ENCODE measurements at regions not wholly inside any gene's neighbourhood (a gene's known extent, or its start where the extent isn't known, plus 50 kb on each side); places are given as distances from the start of the nearest gene placed in this dataset.

DNA sequence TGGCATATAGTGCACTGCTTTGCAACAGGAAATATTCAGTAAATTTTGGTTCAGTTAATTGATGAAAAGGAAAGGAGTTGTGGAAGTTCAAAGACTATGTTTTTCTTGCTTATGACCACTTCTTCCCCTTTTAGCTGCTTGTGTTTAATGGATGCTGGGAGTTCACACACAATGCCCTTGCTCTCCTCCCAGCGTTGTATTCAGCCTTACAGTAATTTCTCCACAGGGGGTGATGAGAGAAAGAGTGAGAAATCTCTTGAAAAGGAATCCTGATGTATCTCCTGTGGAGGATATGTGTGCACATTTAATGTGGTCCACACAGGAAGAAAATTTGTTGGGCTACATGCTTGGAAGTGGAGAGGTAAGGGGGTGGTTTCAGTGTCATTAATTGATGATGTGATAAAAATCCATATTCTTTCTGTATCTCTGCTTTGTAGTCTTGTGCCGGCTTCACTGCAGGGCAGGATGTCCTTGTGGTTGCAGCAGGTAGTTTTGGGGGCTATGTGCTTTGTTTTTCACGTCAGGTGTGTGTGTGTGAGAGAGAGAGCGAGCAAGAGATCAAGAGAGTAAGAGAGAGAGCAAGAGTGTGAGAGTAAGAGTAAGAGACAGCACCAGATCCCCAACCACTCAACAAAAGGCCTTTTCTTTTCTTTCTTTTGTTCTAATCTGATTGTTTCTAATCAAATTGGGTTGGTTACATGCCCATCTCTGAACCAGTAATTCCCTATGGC lies 204.4 kb downstream of the RWDD3 start:
- TF ChIP-seq, protein P1, sequence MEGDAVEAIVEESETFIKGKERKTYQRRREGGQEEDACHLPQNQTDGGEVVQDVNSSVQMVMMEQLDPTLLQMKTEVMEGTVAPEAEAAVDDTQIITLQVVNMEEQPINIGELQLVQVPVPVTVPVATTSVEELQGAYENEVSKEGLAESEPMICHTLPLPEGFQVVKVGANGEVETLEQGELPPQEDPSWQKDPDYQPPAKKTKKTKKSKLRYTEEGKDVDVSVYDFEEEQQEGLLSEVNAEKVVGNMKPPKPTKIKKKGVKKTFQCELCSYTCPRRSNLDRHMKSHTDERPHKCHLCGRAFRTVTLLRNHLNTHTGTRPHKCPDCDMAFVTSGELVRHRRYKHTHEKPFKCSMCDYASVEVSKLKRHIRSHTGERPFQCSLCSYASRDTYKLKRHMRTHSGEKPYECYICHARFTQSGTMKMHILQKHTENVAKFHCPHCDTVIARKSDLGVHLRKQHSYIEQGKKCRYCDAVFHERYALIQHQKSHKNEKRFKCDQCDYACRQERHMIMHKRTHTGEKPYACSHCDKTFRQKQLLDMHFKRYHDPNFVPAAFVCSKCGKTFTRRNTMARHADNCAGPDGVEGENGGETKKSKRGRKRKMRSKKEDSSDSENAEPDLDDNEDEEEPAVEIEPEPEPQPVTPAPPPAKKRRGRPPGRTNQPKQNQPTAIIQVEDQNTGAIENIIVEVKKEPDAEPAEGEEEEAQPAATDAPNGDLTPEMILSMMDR (IDR thresholded peaks at IDR 0.05), result no peak
- no peak for TF ChIP-seq ZFX (IDR thresholded peaks at IDR 0.05; ENCODE audit: borderline replicate concordance)
- no peak overlapping the region for H3K27ac ChIP-seq

DNA sequence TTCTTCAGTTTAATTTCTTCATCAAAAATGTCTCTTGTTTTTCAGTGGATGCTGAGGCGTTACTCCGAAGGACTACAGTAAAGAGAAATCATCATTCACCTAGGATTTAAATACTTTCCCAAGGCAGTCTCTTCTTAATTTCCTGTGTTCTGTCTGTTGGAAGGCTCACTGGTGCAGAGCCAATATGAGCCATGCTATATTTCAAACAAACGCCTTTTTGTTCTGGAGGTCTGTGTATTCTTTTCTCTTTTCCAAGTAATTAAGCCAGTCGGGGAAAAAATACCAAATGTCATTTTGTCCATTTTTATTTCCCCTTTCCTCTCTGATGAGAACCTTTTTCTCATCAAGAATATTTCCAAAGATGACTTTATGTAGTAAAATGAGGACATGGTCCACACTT lies 206.5 kb downstream of the RWDD3 start:
- no peak overlapping the region for H3K27ac ChIP-seq
- TF ChIP-seq, protein P1 (IDR thresholded peaks at IDR 0.05), result no peak
- TF ChIP-seq ZFX (IDR thresholded peaks at IDR 0.05; ENCODE audit: borderline replicate concordance), result no peak

DNA sequence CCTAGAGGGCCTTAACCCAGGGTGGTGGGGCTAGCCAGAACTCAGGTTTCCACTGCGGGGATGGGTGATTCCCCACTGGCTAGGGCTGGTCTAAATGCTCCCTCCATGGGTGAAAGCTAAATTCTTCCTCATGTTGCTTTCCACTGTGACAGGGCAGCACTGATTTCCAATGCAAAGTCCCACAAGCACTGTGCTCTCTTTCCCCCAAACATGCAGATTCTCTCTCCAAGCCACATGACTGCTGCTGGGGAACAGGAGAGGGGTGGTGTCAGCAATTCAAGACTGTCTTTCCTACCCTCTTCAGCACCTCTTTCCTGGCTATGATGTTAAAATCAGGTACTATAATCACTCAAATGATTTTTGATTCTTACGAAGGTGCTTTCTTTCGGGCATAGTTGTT lies 215.5 kb downstream of the RWDD3 start:
- no peak overlapping the region for H3K27ac ChIP-seq
- TF ChIP-seq ZFX (IDR thresholded peaks at IDR 0.05; ENCODE audit: borderline replicate concordance), result no peak
- TF ChIP-seq, protein P1 (IDR thresholded peaks at IDR 0.05), result no peak

DNA sequence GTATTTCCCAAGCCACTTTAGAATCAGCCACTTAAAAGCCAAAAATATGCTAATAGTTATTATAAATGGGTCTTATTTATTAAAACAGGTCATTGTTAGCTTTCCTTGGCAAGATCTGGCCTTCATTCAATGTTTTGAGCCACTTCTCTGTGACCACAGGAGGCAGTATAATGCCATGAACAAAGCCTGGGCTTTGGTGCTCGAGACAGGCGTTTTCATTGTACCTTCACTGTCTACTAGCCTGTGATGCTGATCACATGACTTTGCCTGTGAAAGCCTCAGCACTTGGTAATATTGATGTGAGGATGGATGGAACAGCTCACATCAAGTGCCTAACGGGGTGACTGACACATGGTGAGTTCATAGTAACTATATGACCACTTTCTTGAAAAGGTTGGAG lies 217.0 kb downstream of the RWDD3 start:
- TF ChIP-seq ZFX (IDR thresholded peaks at IDR 0.05; ENCODE audit: borderline replicate concordance), result no peak
- TF ChIP-seq, protein P1 (IDR thresholded peaks at IDR 0.05), result peak; percentile 55

DNA sequence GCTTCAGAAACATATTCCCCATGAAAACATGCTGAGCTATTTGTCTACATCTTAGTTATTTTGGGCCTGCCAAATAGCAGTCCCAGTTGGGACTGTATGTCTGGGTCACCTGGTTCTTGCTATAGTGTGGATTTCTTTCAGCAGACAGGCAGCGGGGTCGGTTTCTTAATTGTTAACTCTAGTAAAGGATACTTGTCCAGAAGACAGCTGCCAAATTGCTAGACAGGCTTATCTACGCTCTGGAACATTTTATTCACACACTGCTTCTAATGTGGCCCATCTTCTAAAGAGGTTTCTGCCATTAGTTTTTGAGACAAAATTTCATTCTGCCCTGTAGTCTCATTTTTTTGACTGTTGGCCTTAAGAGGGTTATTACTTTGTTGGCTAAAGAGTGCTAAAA lies 217.9 kb downstream of the RWDD3 start:
- no peak overlapping the region for H3K27ac ChIP-seq
- no peak for TF ChIP-seq ZFX (IDR thresholded peaks at IDR 0.05; ENCODE audit: borderline replicate concordance)
- TF ChIP-seq, protein P1 (IDR thresholded peaks at IDR 0.05), result no peak

More for the DNA sequence above, 217.0 kb downstream of the RWDD3 start:
- no peak overlapping the region for H3K27ac ChIP-seq

DNA sequence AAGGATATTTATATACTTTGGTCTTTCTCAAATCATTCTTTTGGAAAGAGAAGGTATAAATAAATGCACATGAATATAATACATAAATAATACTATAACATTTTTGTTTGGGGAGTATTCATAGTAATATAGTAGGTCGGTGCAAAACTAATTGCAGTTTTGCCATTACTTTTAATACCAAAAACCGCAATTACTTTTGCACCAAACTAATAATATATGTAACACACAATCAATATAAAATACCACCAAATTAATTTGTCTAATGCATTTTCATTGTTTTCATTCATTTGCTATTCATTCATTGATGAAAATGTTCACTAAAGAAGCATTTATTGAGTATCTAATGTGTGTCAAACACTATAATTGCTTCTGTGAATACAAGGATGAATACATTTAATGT lies 219.0 kb downstream of the RWDD3 start:
- no peak overlapping the region for H3K27ac ChIP-seq
- TF ChIP-seq, protein P1 (IDR thresholded peaks at IDR 0.05), result no peak
- no peak for TF ChIP-seq ZFX (IDR thresholded peaks at IDR 0.05; ENCODE audit: borderline replicate concordance)

DNA sequence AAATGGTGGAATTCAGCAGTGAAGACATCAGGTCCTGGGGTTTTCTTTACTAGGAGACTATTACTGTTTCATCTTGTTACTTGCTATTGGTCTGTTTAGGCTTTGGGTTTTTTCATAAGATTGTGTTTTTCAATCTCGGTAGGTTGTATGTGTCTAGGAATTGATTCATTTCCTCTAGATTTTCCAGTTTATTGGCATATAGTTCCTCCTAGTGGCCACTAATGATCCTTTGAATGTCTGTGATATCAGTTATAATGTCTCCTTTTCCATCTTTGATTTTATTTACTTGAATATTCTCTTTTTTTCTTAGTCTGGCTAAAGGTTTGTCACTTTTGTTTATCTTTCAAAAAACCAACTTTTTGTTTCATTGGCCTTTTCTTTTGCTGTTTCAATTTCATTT lies 233.0 kb downstream of the RWDD3 start:
- H3K27ac ChIP-seq, result no peak overlapping the region
- TF ChIP-seq, protein P1 (IDR thresholded peaks at IDR 0.05), result peak; percentile 26; the same call in 1 of the 2 replicates
- TF ChIP-seq ZFX (IDR thresholded peaks at IDR 0.05; ENCODE audit: borderline replicate concordance), result no peak
